ENCODE measurements at regions not wholly inside any gene's neighbourhood (a gene's known extent, or its start where the extent isn't known, plus 50 kb on each side); places are given as distances from the start of the nearest gene placed in this dataset.

DNA sequence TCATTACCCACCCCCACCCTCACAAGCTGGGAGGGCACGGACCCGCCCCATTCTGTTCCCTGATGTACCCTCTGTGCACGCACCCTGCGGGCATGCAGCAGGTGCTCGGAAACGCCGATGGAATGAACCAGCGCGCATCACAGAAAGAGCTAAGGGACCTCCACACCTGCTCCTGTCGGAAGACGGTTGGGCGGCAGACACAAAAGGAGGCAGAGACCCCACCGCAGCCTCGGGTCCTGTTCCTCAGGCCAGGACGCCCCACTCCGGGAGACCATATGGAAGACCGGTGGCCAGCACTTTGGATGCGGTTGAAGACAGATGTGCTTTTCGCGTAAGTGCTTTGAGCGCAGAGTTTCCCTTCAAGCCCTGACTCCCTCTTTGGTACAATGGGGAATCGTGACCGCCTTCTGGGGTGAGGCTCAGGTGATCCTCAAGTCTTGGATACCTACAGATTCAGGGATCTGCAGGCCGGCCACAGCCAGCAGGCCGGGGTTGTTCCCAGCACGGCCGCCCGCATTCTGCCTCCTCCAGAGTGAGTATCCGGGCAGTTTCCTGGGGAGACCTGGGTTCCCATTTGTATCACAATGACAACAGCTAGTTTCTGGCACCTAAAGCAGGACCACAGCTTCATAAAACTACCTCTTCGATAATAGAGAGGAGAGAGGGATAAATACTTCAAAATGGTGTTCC, 123.1 kb downstream of the FOXL1 start:
- no peak for DNase-seq
- peaks cover 7% of the 10 kb centered on the region for H3K4me1 Mint-ChIP-seq

DNA sequence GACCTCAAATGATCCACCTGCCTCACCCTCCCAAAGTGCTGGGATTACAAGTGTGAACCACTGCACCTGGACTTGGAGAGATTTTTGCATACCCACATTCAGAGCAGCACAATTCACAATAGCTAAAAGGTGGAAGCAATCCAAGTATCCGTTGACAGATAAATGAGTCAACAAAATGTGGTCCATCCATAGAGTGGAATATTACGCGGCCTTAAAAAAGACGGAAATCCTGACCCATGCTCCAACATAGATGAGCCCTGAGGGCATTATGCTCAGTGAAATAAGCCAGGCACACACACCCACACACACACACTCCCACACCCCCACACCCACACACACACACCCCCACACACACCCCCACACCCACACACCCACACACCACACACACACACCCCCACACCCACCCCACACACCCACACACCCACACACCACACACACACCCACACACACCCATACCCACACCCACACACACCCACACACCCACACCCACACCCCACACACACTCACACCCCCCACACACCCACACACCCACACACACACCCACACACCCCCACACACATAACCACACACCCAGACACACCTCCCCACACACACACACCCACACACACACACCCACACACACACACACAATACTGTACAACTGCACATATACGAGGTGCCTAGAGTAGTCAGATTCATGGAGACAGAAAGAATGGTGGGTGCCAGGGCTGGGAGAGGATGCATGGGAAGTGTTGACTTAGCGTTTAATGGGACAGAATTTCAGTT, 124.7 kb downstream of the FOXL1 start:
- Mint-ChIP-seq H3K27me3 (ENCODE audit: insufficient read depth) (peaks cover 13% of the 10 kb centered on the region), H3K4me1 (peaks cover 7% of the 10 kb centered on the region), H3K4me3 (no peak overlapping the region), H3K27ac (no peak overlapping the region), H3K36me3 (ENCODE audit: low read depth) (no peaks in the 10 kb centered on the region), H3K9me3 (peaks cover 6% of the 10 kb centered on the region)
- H3K9ac ChIP-seq (ENCODE audit: extremely low read depth, low read length, poor library complexity, severe bottlenecking), result no peak overlapping the region
- DNase-seq, result no peak
- whole genome bisulfite sequencing, 2 experiments (ENCODE audit: insufficient coverage in 1 of 2, insufficient read length in 1 of 2), result 81 to 84% methylated on average over 2 to 6 of the region's 6 CpGs
- TF ChIP-seq, protein P1, sequence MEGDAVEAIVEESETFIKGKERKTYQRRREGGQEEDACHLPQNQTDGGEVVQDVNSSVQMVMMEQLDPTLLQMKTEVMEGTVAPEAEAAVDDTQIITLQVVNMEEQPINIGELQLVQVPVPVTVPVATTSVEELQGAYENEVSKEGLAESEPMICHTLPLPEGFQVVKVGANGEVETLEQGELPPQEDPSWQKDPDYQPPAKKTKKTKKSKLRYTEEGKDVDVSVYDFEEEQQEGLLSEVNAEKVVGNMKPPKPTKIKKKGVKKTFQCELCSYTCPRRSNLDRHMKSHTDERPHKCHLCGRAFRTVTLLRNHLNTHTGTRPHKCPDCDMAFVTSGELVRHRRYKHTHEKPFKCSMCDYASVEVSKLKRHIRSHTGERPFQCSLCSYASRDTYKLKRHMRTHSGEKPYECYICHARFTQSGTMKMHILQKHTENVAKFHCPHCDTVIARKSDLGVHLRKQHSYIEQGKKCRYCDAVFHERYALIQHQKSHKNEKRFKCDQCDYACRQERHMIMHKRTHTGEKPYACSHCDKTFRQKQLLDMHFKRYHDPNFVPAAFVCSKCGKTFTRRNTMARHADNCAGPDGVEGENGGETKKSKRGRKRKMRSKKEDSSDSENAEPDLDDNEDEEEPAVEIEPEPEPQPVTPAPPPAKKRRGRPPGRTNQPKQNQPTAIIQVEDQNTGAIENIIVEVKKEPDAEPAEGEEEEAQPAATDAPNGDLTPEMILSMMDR (conservative IDR thresholded peaks at IDR 0.05), result no peak
- no peak overlapping the region for H3K27ac ChIP-seq (ENCODE audit: low read depth, low read length)
- no peaks in the 10 kb centered on the region for H3K4me1 ChIP-seq (ENCODE audit: control insufficient read depth, insufficient read depth, low read length)
- H3K27me3 ChIP-seq (ENCODE audit: control insufficient read depth, insufficient read depth, low read length, poor library complexity, severe bottlenecking), result no peaks in the 10 kb centered on the region
- no peaks in the 10 kb centered on the region for H3K9me3 ChIP-seq (ENCODE audit: control insufficient read depth, low read length)
- no peaks in the 10 kb centered on the region for H3K36me3 ChIP-seq (ENCODE audit: control insufficient read depth, insufficient read depth, low read length)
- no peak overlapping the region for H3K4me3 ChIP-seq (ENCODE audit: low read length)

More for the DNA sequence above, 123.1 kb downstream of the FOXL1 start:
- peaks cover 6% of the 10 kb centered on the region for H3K9me3 Mint-ChIP-seq
- Histone ChIP-seq H3K4me1 (ENCODE audit: control insufficient read depth, insufficient read depth, low read length) (no peaks in the 10 kb centered on the region), H3K36me3 (ENCODE audit: control insufficient read depth, insufficient read depth, low read length) (no peaks in the 10 kb centered on the region), H3K9me3 (ENCODE audit: control insufficient read depth, low read length) (no peaks in the 10 kb centered on the region), H3K4me3 (ENCODE audit: low read length) (no peak overlapping the region), H3K27me3 (ENCODE audit: control insufficient read depth, insufficient read depth, low read length, poor library complexity, severe bottlenecking) (no peaks in the 10 kb centered on the region), H3K27ac (ENCODE audit: low read depth, low read length) (no peak overlapping the region), H3K9ac (ENCODE audit: extremely low read depth, low read length, poor library complexity, severe bottlenecking) (no peak overlapping the region)
- H3K4me3 Mint-ChIP-seq, result no peak overlapping the region
- TF ChIP-seq, protein P1 (conservative IDR thresholded peaks at IDR 0.05), result no peak
- WGBS, 2 experiments (ENCODE audit: insufficient coverage in 1 of 2, insufficient read length in 1 of 2), result 95 to 98% methylated on average over 21 to 30 of the region's 30 CpGs
- H3K27me3 Mint-ChIP-seq (ENCODE audit: insufficient read depth), result peaks cover 7% of the 10 kb centered on the region
- no peak overlapping the region for H3K27ac Mint-ChIP-seq
- no peaks in the 10 kb centered on the region for H3K36me3 Mint-ChIP-seq (ENCODE audit: low read depth)

DNA sequence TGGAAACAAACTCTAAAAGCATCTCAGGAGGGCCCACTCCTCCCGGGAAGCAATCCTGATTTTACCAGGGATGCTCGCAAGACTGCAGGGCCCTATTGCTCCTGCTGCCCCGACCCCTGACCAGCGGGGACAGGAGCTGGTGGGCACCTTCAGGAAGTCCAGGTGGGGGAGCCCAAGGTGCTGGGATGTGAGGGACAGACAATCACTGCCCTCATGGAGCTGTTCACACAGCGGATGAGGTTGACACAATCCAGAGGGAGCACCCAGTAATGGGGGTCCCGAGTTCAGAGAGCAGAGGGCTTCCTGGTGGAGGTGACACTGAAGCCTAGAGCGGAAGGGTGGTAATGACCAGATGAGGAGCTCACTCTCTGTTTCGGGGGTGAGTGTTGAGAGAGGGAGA, 126.2 kb downstream of the FOXL1 start:
- Histone ChIP-seq H3K4me3 (ENCODE audit: low read length) (no peak overlapping the region), H3K4me1 (ENCODE audit: control insufficient read depth, insufficient read depth, low read length) (no peaks in the 10 kb centered on the region), H3K36me3 (ENCODE audit: control insufficient read depth, insufficient read depth, low read length) (no peaks in the 10 kb centered on the region), H3K27ac (ENCODE audit: low read depth, low read length) (no peak overlapping the region), H3K9me3 (ENCODE audit: control insufficient read depth, low read length) (no peaks in the 10 kb centered on the region), H3K9ac (ENCODE audit: extremely low read depth, low read length, poor library complexity, severe bottlenecking) (no peak overlapping the region), H3K27me3 (ENCODE audit: control insufficient read depth, insufficient read depth, low read length, poor library complexity, severe bottlenecking) (no peaks in the 10 kb centered on the region)
- Mint-ChIP-seq H3K9me3 (peaks cover 6% of the 10 kb centered on the region), H3K36me3 (ENCODE audit: low read depth) (no peaks in the 10 kb centered on the region), H3K4me3 (no peak overlapping the region), H3K4me1 (peaks cover 7% of the 10 kb centered on the region), H3K27me3 (ENCODE audit: insufficient read depth) (peaks cover 13% of the 10 kb centered on the region), H3K27ac (no peak overlapping the region)
- TF ChIP-seq, protein P1 (conservative IDR thresholded peaks at IDR 0.05), result peak; percentile 13
- DNase-seq, result no peak
- 94 to 98% methylated on average over 7 to 8 of the region's 8 CpGs for WGBS, 2 experiments (ENCODE audit: insufficient coverage in 1 of 2, insufficient read length in 1 of 2)

Measured in endodermal cell (in vitro differentiated cells).